ENCODE measurements at regions not wholly inside any gene's neighbourhood (a gene's known extent, or its start where the extent isn't known, plus 50 kb on each side); places are given as distances from the start of the nearest gene placed in this dataset.
"Not testable (repeated sequence)": the region's sequence is repeated elsewhere in the genome, so short reads cannot be mapped to it uniquely, and the experiment has no call there.

- no peak for DNase-seq (ENCODE audit: low spot score)
- ChIA-PET POLR2A (ENCODE audit: low non-redundant PET) (no interaction called here), CTCF (interaction anchor here (1.1 to 2.9 kb wide), 3 partner anchors 50 to 310 kb away, joined by 6 to 28 read pairs (median 7); no protein-coding TSS in a partner anchor)
- no peak overlapping the region for H3K27ac ChIP-seq
- TF ChIP-seq CTCF (conservative IDR thresholded peaks at IDR 0.05; ENCODE audit: low read depth), result no peak
Observed at GRCh38 chr9:13032585-13032984, 246.9 kb downstream of the MPDZ start.

- ChIA-PET POLR2A (ENCODE audit: low non-redundant PET) (no interaction called here), CTCF (interaction anchor here (0.5 to 2.9 kb wide), 27 partner anchors 10 to 1675 kb away, joined by 3 to 28 read pairs (median 4); partner anchors contain the start of gene ZDHHC21)
- DNase-seq (ENCODE audit: low spot score), result peak; percentile 70
- TF ChIP-seq CTCF (conservative IDR thresholded peaks at IDR 0.05; ENCODE audit: low read depth), result peak; percentile 75
- H3K27ac ChIP-seq, result no peak overlapping the region
Observed at GRCh38 chr9:13033959-13034693, 245.4 kb downstream of the MPDZ start.

DNA sequence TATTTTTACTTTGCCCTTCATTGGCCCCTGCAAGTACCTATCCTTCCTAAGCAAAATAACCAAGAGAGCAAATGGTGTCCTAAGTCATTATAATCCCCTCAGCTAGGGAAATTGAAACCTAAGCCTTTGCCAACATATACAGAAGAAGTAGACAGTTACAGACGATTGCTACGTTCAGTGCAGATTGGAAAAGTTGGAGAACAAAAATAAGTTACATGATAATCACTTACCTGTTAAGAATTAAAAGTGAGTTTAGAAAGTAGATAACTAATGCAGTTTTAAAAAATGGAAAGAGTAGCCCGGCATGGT is 244.8 kb downstream of the MPDZ start:
- ChIA-PET POLR2A (ENCODE audit: low non-redundant PET) (no interaction called here), CTCF (interaction anchor here (0.5 to 2.9 kb wide), 23 partner anchors 16 to 1676 kb away, joined by 3 to 28 read pairs (median 4); partner anchors contain the start of gene ZDHHC21)
- DNase-seq (ENCODE audit: low spot score), result no peak
- no peak for TF ChIP-seq CTCF (conservative IDR thresholded peaks at IDR 0.05; ENCODE audit: low read depth)
- H3K27ac ChIP-seq, result no peak overlapping the region

DNA sequence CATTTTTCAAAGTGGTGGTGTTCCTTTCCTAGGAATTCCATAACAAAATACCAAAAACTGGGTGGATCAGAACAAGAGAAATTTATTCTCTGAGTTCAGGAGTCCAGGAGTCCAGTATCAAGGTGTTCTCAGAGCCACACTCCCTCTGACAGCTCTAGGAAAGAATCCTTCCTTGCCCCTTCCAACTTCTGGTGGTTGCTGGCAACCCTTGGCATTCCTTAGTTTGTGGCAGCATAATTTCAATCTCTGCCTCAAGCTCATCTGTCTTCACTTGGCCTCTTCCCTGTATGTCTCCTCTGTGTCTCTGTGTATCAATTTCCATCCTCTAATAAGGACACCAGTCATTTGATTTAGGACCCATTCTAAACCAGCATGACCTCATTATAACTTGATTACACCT is 243.7 kb downstream of the MPDZ start:
- H3K27ac ChIP-seq, result no peak overlapping the region
- no peak for TF ChIP-seq CTCF (conservative IDR thresholded peaks at IDR 0.05; ENCODE audit: low read depth)
- CTCF ChIA-PET, result interaction anchor here (0.7 kb wide), 1 partner anchor 9 kb away, joined by 5 read pairs; no protein-coding TSS in a partner anchor
- no peak for DNase-seq (ENCODE audit: low spot score)
- POLR2A ChIA-PET (ENCODE audit: low non-redundant PET), result no interaction called here

- POLR2A ChIA-PET (ENCODE audit: low non-redundant PET); DNase-seq (ENCODE audit: low spot score); CTCF ChIA-PET; H3K27ac ChIP-seq: not testable (repeated sequence)
Observed at GRCh38 chr9:13037808-13038207, 241.7 kb downstream of the MPDZ start.

GRCh38 chr9:13047827-13048587 is 231.5 kb downstream of the MPDZ start:
- no peak for DNase-seq (ENCODE audit: low spot score)
- H3K27ac ChIP-seq, result no peak overlapping the region
- ChIA-PET CTCF (interaction anchor here (0.5 kb wide), 1 partner anchor 384 kb away, joined by 3 read pairs; no protein-coding TSS in a partner anchor), POLR2A (ENCODE audit: low non-redundant PET) (no interaction called here)
- TF ChIP-seq CTCF (conservative IDR thresholded peaks at IDR 0.05; ENCODE audit: low read depth), result no peak

- no peak for TF ChIP-seq CTCF (conservative IDR thresholded peaks at IDR 0.05; ENCODE audit: low read depth)
- CTCF ChIA-PET, result no interaction called here
- POLR2A ChIA-PET (ENCODE audit: low non-redundant PET), result no interaction called here
- DNase-seq (ENCODE audit: low spot score), result no peak
- no peak overlapping the region for H3K27ac ChIP-seq
Observed at GRCh38 chr9:13049223-13049622, 230.3 kb downstream of the MPDZ start.
